H1 (cell line): ENCODE measurements at regions not wholly inside any gene's neighbourhood (a gene's known extent, or its start where the extent isn't known, plus 50 kb on each side); places are given as distances from the start of the nearest gene placed in this dataset.

Experiments
- CTCF ChIA-PET: fragments of 300-600 bp; sonication (Branson Sonifier 250); formaldehyde crosslinking; loops from one replicate; lab custom pipeline; 2021; ENCODE audit not compliant: partially characterized antibody; lab: Charles Lee
- POLR2A ChIA-PET: fragments of 300-600 bp; sonication (Branson Sonifier 250); formaldehyde crosslinking; loops from one replicate; lab custom pipeline; 2021; ENCODE audit warnings: inconsistent platforms; ENCODE audit not compliant: partially characterized antibody; lab: Charles Lee
- DNase-seq, 2 experiments: peaks; one replicate each; pipeline versions ENCODE4 v3.0.0 to v3.0.0-alpha.2; 2010 to 2022; ENCODE audit warnings: low spot score in 2 of 2, low read depth in 1 of 2, mixed read lengths in 1 of 2
- FAIRE-seq: peaks from 2 replicates; lab custom pipeline; 2011; peaks lifted over from hg19 to GRCh38; lab: Jason Lieb, UNC
- H2AFZ ChIP-seq: 2 replicates; pipeline ENCODE4 v1.8.1; 2012; ENCODE audit warnings: low read length, inconsistent platforms
- H2AK5ac ChIP-seq: 2 replicates; pipeline ENCODE4 v1.6.1; 2013; ENCODE audit warnings: low read depth, low read length
- H2BK120ac ChIP-seq: replicated peaks from 2 replicates; pipeline ENCODE3; 2013; ENCODE audit warnings: low read depth, low read length, inconsistent platforms
- H2BK12ac ChIP-seq: 2 replicates; pipeline ENCODE4 v1.6.1; 2013; ENCODE audit warnings: low read depth, low read length
- H2BK15ac ChIP-seq: 2 replicates; pipeline ENCODE4 v1.6.1; 2013; ENCODE audit warnings: low read length
- H2BK20ac ChIP-seq: 2 replicates; pipeline ENCODE4 v1.6.1; 2013; ENCODE audit warnings: low read length
- H2BK5ac ChIP-seq: 2 replicates; pipeline ENCODE4 v1.6.1; 2013; ENCODE audit warnings: low read depth, low read length
- H3K14ac ChIP-seq: 2 replicates; pipeline ENCODE4 v1.6.1; 2013; ENCODE audit warnings: inconsistent platforms; ENCODE audit not compliant: insufficient read length
- H3K18ac ChIP-seq: 2 replicates; pipeline ENCODE4 v1.6.1; 2013; ENCODE audit warnings: low read length; ENCODE audit errors: extremely low read depth
- H3K23ac ChIP-seq: 2 replicates; pipeline ENCODE4 v1.6.1; 2013; ENCODE audit warnings: inconsistent platforms; ENCODE audit not compliant: insufficient read length
- H3K23me2 ChIP-seq: 2 replicates; pipeline ENCODE4 v1.6.1; 2013; ENCODE audit warnings: low read depth, low read length
- H3K27ac ChIP-seq: 2 replicates; pipeline ENCODE4 v1.6.1; 2011; ENCODE audit warnings: low read depth, low read length, inconsistent platforms
- H3K27me3 ChIP-seq, 4 experiments: replicated peaks in 1 of 4; 1 replicate in 1 of 4; 2 replicates in 3 of 4; pipeline versions ENCODE4 v1.6.1 to v1.8.1; 2011 to 2013; ENCODE audit warnings: low read length in 3 of 4, mild to moderate bottlenecking in 3 of 4, inconsistent platforms in 2 of 4, mixed read lengths in 2 of 4, moderate library complexity in 1 of 4; ENCODE audit not compliant: control insufficient read depth in 3 of 4, insufficient read depth in 3 of 4; ENCODE audit errors: extremely low read depth in 1 of 4
- H3K36me3 ChIP-seq, 4 experiments: 2 replicates each; pipeline versions ENCODE4 v1.6.1 to v1.8.1; 2011 to 2013; ENCODE audit warnings: mild to moderate bottlenecking in 4 of 4, low read length in 3 of 4, moderate library complexity in 2 of 4, control low read depth in 1 of 4, inconsistent platforms in 1 of 4; ENCODE audit not compliant: insufficient read depth in 4 of 4, control insufficient read depth in 2 of 4
- H3K4ac ChIP-seq: replicated peaks from 2 replicates; pipeline ENCODE3; 2013; ENCODE audit warnings: low read length, low read depth, mixed read lengths, inconsistent platforms; ENCODE audit not compliant: insufficient read length
- H3K4me1 ChIP-seq, 4 experiments: replicated peaks in 1 of 4; 1 replicate in 1 of 4; 2 replicates in 3 of 4; pipeline versions ENCODE4 v1.6.1 to v1.8.1; 2011 to 2013; ENCODE audit warnings: low read length in 3 of 4, inconsistent platforms in 2 of 4, mixed read lengths in 1 of 4; ENCODE audit not compliant: insufficient read depth in 4 of 4, control insufficient read depth in 3 of 4
- H3K4me2 ChIP-seq, 2 experiments: 2 replicates each; pipeline versions ENCODE4 v1.6.1 to v1.8.1; 2011 to 2013; ENCODE audit warnings: low read depth in 2 of 2, low read length in 2 of 2, control low read depth in 1 of 2, inconsistent platforms in 1 of 2, mild to moderate bottlenecking in 1 of 2; ENCODE audit not compliant: insufficient read depth in 1 of 2
- H3K4me3 ChIP-seq, 4 experiments: fragments of 200-600, 300-600 bp in 1 of 4; sonication (generic), shearing (Covaris generic), sonication (Bioruptor Twin) in 1 of 4; 2 replicates each; pipeline versions ENCODE4 v1.5.1 to v1.8.1; 2011 to 2016; ENCODE audit warnings: low read length in 4 of 4, low read depth in 3 of 4, control low read depth in 2 of 4, inconsistent platforms in 2 of 4, mild to moderate bottlenecking in 2 of 4, mixed read lengths in 1 of 4, moderate library complexity in 1 of 4; ENCODE audit not compliant: insufficient read depth in 2 of 4; ENCODE audit errors: extremely low read depth in 1 of 4
- H3K56ac ChIP-seq: replicated peaks from 2 replicates; pipeline ENCODE3; 2013; ENCODE audit warnings: low read depth, mild to moderate bottlenecking, mixed read lengths, low read length, inconsistent platforms; ENCODE audit not compliant: insufficient read length
- H3K79me1 ChIP-seq: 2 replicates; pipeline ENCODE4 v1.6.1; 2013; ENCODE audit warnings: low read depth, low read length, control low read depth
- H3K79me2 ChIP-seq, 2 experiments: 2 replicates each; pipeline versions ENCODE4 v1.6.1 to v1.8.1; 2012 to 2013; ENCODE audit warnings: low read length in 2 of 2, mild to moderate bottlenecking in 2 of 2, inconsistent platforms in 1 of 2; ENCODE audit not compliant: insufficient read depth in 2 of 2, control insufficient read depth in 1 of 2
- H3K9ac ChIP-seq, 4 experiments: replicated peaks in 1 of 4; 1 replicate in 1 of 4; 2 replicates in 3 of 4; pipeline versions ENCODE4 v1.6.1 to v1.8.1; 2011 to 2013; ENCODE audit warnings: low read depth in 3 of 4, low read length in 3 of 4, control low read depth in 2 of 4, mild to moderate bottlenecking in 2 of 4, moderate library complexity in 2 of 4, inconsistent platforms in 1 of 4; ENCODE audit errors: extremely low read depth in 1 of 4
- H3K9me3 ChIP-seq, 2 experiments: 2 replicates each; pipeline versions ENCODE4 v1.6.1 to v1.8.1; 2012 to 2013; ENCODE audit warnings: mild to moderate bottlenecking in 2 of 2, moderate library complexity in 2 of 2, control low read depth in 1 of 2, inconsistent platforms in 1 of 2, low read depth in 1 of 2, low read length in 1 of 2, mixed read lengths in 1 of 2; ENCODE audit not compliant: insufficient read depth in 2 of 2
- H4K20me1 ChIP-seq, 2 experiments: replicated peaks in 1 of 2; 2 replicates each; pipeline versions ENCODE3 to v1.8.1; 2011 to 2013; ENCODE audit warnings: inconsistent platforms in 2 of 2, low read length in 2 of 2, mild to moderate bottlenecking in 1 of 2; ENCODE audit not compliant: insufficient read depth in 2 of 2, control insufficient read depth in 1 of 2
- H4K5ac ChIP-seq: 2 replicates; pipeline ENCODE4 v1.6.1; 2013; ENCODE audit warnings: low read length, low read depth, mixed read lengths, inconsistent platforms; ENCODE audit not compliant: insufficient read length
- H4K8ac ChIP-seq: 2 replicates; pipeline ENCODE4 v1.8.0; 2013; ENCODE audit warnings: mild to moderate bottlenecking, moderate library complexity, low read length, inconsistent platforms; ENCODE audit not compliant: insufficient read depth; ENCODE audit errors: extremely low read depth
- H4K91ac ChIP-seq: replicated peaks from 2 replicates; pipeline ENCODE3; 2013; ENCODE audit warnings: low read length, mixed read lengths, inconsistent platforms; ENCODE audit not compliant: insufficient read length
- ATF2 ChIP-seq: IDR thresholded peaks from 2 replicates; pipeline ENCODE4 v1.6.1; 2012; ENCODE audit warnings: low read length, inconsistent platforms
- CEBPB ChIP-seq: IDR thresholded peaks from 2 replicates; pipeline ENCODE4 v1.6.1; 2012; ENCODE audit warnings: low read depth, low read length
- HDAC2 ChIP-seq, 2 experiments: fragments of 300-600 bp in 1 of 2; sonication (generic) in 1 of 2; IDR thresholded peaks; 2 replicates each; pipeline ENCODE4 v1.6.1; 2011 to 2012; ENCODE audit warnings: low read depth in 2 of 2, low read length in 2 of 2, mild to moderate bottlenecking in 2 of 2, moderate library complexity in 2 of 2, borderline replicate concordance in 1 of 2, inconsistent platforms in 1 of 2
- JUN ChIP-seq: IDR thresholded peaks from 2 replicates; pipeline ENCODE4 v1.6.1; 2011; ENCODE audit warnings: low read depth, mild to moderate bottlenecking, improper control_type of control experiment, low read length
- SAP30 ChIP-seq: fragments of 300-600 bp; sonication (generic); IDR thresholded peaks from 2 replicates; pipeline ENCODE4 v1.7.1; 2012; ENCODE audit warnings: low read length, moderate library complexity, mild to moderate bottlenecking, inconsistent platforms; ENCODE audit not compliant: insufficient read depth, insufficient replicate concordance
- SRF ChIP-seq: IDR thresholded peaks from 2 replicates; pipeline ENCODE4 v1.6.1; 2011; ENCODE audit warnings: mild to moderate bottlenecking, low read depth, low read length, moderate library complexity
- WGBS, 2 experiments: shearing (Covaris generic) in 1 of 2; methylation state at CpG; one replicate each; pipeline versions ENCODE4 v1.1.6 to v1.1.7; 2013 to 2015; ENCODE audit warnings: low lambda C conversion rate in 2 of 2, mixed read lengths in 2 of 2, inconsistent platforms in 1 of 2, low coverage in 1 of 2, missing lambda C conversion rate in 1 of 2; ENCODE audit not compliant: insufficient replicate concordance in 2 of 2, insufficient coverage in 1 of 2, insufficient read length in 1 of 2; ENCODE audit errors: extremely low coverage in 1 of 2, missing lambda C conversion rate in 1 of 2; 5-methylcytosine and 5-hydroxymethylcytosine counted together

- Histone ChIP-seq H3K18ac (no peak overlapping the region), H3K4me2 (no peak overlapping the region), H3K23ac (no peak overlapping the region), H3K4me1 (no peaks in the 10 kb centered on the region), H3K79me1 (no peaks in the 10 kb centered on the region), H4K20me1 (no peaks in the 10 kb centered on the region), H3K36me3 (no peaks in the 10 kb centered on the region), H3K4me3 (no peak overlapping the region), H3K79me2 (no peaks in the 10 kb centered on the region), H4K5ac (no peak overlapping the region), H3K23me2 (no peaks in the 10 kb centered on the region), H2AFZ (no peak overlapping the region), H2BK12ac (no peak overlapping the region), H4K8ac (no peak overlapping the region), H2BK5ac (no peak overlapping the region), H3K14ac (no peak overlapping the region), H2BK15ac (no peak overlapping the region), H3K4ac (no peak overlapping the region), H3K9ac (no peak overlapping the region), H3K27me3 (no peaks in the 10 kb centered on the region), H3K56ac (no peak overlapping the region), H3K9me3 (peaks cover 0 to 3% of the 10 kb centered on the region in 2 experiments; a peak in 1 of 4 replicates), H4K91ac (no peak overlapping the region), H2BK120ac (no peak overlapping the region), H2BK20ac (no peak overlapping the region), H3K27ac (no peak overlapping the region), H2AK5ac (no peak overlapping the region)
- DNase-seq: peak; percentile 21 to 81
- ChIA-PET POLR2A (no interaction called here), CTCF (interaction anchor here (0.6 to 2.3 kb wide), 37 partner anchors 8 to 892 kb away, joined by 3 to 11 read pairs (median 4); no protein-coding TSS in a partner anchor)
- peak; percentile 98 for FAIRE-seq
- WGBS, 2 experiments: 90% methylated on average over 4 of the region's 4 CpGs; no CpG with 5 or more reads in 1 of the 2 experiments
- TF ChIP-seq ATF2: no peak
- peak; percentile 70 for TF ChIP-seq CEBPB
- no peak for TF ChIP-seq SRF
- no peak for TF ChIP-seq HDAC2 (IDR thresholded peaks at IDR 0.05; ENCODE audit: borderline replicate concordance in 1 of 2, low read depth in 2 of 2, low read length in 2 of 2)
- no peak for TF ChIP-seq SAP30
- no peak for TF ChIP-seq JUN
Measured at GRCh38 chr7:133139350-133139749, 57.5 kb upstream of the CHCHD3 start.
